ENCODE measurements at regions not wholly inside any gene's neighbourhood (a gene's known extent, or its start where the extent isn't known, plus 50 kb on each side); places are given as distances from the start of the nearest gene placed in this dataset.
"Not testable (repeated sequence)": the region's sequence is repeated elsewhere in the genome, so short reads cannot be mapped to it uniquely, and the experiment has no call there.

DNA sequence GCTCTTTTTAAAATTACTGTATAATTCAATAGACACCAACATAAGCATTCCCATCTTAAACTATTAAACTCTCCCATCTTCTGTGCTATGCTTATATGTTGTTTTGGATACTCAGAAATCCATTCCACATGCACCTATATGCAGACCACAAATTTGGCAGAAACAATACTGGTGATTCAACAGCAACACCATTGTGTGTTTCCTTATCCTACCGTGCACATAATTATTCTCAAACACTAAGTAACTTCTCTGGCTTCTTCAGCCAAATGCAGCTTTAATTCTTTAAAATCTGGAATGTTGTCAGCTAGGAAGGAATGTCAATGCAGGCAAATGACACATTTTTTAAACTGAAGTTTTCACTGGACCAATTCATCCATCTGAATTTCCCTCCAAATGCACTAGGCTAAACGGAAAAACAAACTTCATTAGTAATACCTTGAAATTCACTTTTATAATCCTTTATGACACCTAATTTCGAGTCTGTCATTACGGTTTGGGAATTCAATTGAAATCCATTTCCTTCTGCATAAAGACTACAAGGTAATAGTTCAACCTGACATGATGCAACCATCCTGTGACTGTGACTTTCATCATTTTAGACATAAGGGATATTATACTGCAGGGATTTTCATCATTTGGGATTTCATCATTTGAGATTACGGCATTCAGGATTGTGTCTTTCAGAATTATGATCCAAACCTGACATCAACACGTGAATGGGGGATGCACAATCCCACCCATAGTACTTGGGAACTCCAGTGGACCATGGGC lies 308.5 kb downstream of the LTN1 start:
- H3K4me3 ChIP-seq (ENCODE audit: low read depth, low read length) = no peak overlapping the region
- TF ChIP-seq, protein P1, sequence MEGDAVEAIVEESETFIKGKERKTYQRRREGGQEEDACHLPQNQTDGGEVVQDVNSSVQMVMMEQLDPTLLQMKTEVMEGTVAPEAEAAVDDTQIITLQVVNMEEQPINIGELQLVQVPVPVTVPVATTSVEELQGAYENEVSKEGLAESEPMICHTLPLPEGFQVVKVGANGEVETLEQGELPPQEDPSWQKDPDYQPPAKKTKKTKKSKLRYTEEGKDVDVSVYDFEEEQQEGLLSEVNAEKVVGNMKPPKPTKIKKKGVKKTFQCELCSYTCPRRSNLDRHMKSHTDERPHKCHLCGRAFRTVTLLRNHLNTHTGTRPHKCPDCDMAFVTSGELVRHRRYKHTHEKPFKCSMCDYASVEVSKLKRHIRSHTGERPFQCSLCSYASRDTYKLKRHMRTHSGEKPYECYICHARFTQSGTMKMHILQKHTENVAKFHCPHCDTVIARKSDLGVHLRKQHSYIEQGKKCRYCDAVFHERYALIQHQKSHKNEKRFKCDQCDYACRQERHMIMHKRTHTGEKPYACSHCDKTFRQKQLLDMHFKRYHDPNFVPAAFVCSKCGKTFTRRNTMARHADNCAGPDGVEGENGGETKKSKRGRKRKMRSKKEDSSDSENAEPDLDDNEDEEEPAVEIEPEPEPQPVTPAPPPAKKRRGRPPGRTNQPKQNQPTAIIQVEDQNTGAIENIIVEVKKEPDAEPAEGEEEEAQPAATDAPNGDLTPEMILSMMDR (IDR thresholded peaks at IDR 0.05; ENCODE audit: borderline replicate concordance, insufficient read depth, low read depth, low read length) = no peak

DNA sequence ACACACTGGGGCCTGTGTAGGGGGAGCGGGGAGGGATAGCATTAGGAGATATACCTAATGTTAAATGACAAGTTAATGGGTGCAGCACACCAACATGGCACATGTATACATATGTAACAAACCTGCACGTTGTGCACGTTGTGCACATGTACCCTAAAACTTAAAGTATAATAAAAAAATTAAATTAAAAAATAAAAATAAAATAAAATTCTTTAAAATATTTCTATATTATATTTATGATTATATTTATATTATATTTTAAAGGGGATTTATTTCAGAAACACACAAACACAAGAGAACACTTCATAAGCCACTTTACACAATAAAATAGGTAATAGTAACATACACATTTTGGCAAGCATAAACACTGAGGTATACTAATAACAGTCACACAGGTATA lies 309.8 kb downstream of the LTN1 start:
- H3K4me3 ChIP-seq (ENCODE audit: low read depth, low read length) = not testable (repeated sequence)

DNA sequence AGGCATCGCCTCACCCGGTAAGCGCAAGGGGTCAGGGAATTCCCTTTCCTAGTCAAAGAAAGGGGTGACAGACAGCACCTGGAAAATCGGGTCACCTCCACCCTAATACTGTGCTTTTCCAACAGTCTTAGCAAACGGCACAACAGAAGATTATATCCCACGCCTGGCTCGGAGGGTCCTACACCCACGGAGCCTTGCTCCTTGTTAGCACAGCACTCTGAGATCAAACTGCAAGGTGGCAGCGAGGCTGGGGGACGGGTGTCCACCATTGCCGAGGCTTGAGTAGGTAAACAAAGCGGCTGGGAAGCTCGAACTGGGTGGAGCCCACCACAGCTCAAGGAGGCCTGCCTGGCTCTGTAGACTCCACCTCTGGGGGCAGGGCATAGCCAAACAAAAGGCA lies 315.6 kb downstream of the LTN1 start:
- not testable (repeated sequence) for H3K4me3 ChIP-seq (ENCODE audit: low read depth, low read length)

DNA sequence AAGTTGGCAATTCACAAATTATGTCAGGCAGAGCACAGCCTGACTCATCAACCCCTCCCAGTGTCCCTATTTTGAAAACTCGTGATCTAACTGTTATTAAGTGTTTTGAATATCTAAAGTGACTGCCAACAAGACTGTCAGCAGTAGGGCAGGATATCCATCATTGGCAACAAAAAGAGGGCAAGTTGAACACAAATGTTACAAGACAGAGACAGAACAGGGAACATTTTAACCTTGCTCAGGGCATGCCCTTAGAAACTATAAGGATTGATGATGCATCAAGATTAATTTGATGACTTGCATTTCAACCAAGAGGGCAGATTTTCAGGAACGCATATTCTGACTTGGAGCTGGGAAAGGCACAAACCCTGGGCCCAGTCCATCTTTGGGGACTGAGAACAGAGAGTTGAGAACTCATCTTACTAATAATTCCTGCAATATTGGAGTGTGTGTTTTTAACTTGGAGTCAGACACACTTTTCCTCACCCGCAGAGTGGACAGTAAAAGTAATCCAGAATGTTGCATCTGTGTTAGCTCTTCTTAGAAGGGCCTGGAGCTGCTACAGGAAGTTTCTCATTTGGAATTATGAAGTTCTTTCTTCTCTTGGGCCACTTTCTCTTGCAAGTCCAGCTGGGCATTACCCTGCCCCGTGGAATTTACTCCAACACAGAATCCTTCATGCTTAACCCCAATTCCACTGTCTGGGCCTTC lies 317.2 kb downstream of the LTN1 start:
- TF ChIP-seq, protein P1 (IDR thresholded peaks at IDR 0.05; ENCODE audit: borderline replicate concordance, insufficient read depth, low read depth, low read length) = no peak
- H3K4me3 ChIP-seq (ENCODE audit: low read depth, low read length) = no peak overlapping the region

DNA sequence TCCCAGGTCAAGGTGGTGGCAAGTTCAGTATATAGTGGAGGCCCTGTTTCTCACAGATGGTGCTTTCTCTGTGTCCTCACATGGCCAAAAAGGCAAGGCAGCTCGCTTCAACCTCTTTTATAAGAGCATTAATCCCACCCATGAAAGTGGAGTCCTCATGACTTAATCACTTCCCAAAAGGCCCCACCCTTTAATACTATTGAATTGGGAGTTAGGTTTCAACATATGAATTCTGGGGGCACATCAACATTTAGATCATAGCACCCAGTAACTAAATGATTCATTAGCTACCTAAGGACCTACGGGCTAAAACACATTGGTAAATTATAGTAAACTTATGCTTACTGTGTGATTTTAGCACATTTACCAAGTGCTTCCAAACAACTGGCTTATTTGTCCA lies 317.9 kb downstream of the LTN1 start:
- TF ChIP-seq, protein P1 (IDR thresholded peaks at IDR 0.05; ENCODE audit: borderline replicate concordance, insufficient read depth, low read depth, low read length) = no peak
- H3K4me3 ChIP-seq (ENCODE audit: low read depth, low read length) = no peak overlapping the region

DNA sequence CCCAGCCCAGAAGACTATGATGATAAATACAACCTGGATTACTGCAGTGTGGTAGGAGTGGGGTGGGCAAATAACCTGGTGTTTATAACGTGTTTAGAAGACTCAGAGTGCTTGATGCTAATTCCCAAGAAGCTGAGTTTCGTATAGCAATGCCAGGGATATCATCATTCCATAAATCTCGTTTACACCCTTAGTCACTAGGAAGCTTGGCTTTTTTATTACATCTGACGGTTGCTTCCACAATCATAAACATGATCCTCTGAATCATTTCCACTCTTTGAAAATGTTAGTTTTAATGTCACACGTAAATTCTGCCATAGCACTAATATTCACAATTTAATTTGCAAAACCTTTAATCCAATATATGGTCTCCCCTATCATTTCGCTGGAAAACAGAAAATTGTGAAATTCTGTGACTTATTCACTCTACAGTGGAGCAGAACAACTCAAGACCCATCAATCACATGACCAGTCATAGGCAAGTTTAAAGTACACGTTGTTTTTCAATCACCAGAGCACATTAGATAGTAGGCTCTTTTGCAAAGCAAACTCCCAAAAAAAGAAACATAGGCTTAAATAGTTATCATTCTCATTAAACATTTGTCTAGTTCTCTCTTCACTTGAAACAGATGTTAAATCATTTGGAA lies 321.0 kb downstream of the LTN1 start:
- TF ChIP-seq, protein P1 (IDR thresholded peaks at IDR 0.05; ENCODE audit: borderline replicate concordance, insufficient read depth, low read depth, low read length) = no peak
- H3K4me3 ChIP-seq (ENCODE audit: low read depth, low read length) = no peak overlapping the region

DNA sequence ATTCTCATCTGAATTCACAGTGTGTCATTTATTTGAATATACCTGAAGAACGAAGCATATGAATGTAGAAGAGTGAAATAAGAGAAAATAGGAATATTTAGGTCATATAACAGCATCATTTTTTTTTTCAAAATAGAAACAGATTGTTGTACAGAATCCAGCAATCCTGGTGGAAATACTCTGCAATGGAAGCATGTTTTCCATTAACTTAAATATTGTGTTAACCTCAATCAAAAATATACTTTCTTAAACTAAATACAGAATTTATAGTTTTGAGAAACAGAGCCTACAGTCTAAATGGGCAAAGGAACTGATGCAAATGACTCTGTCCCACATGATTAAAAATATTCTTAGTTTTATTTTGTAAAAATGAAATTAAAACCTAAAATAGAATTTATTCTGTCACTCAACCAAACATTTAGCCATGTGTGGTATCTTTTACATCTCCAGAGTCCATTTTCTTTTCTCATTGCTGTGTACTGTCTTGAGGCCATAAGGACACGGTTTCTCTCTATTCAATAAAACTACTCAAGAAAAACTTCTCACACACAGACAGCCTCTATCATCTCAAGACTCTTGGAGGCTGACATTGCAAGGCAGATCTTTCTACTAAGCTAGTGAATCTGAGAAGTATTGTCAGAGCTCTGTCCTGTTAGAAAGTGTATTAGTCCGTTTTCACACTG lies 322.6 kb downstream of the LTN1 start:
- no peak overlapping the region for H3K4me3 ChIP-seq (ENCODE audit: low read depth, low read length)
- TF ChIP-seq, protein P1 (IDR thresholded peaks at IDR 0.05; ENCODE audit: borderline replicate concordance, insufficient read depth, low read depth, low read length) = no peak
